ENCODE measurements at regions not wholly inside any gene's neighbourhood (a gene's known extent, or its start where the extent isn't known, plus 50 kb on each side); places are given as distances from the start of the nearest gene placed in this dataset.

DNA sequence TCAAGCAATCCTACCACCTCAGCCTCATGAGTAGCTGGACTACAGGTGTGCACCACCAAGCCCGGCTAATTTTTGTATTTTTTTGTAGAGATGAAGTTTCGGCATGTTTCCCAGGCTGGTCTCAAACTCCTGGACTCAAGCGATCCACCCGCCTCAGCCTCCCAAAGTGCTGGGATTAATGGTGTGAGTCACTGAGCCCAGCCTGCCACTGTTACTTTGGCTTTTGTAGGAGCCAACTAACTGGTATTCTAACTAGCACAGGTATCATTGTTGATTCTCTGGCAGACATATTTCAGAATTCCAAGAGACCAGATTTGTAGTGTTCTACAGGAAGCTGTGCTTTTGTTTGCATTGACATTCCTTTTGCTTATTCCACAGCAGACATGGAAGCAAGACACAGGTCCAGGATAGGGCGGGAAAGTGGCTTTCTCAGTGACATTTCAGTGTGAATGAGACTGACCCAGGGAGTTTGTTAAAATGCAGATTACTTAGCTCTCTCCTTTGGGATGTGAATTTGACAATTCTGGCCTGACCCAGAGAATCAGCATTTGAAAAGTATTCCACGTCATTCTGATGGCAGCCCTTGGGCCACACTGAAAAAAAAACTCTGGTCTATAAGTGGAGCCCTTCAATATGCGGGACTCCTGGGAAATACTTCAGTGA lies 52.2 kb upstream of the PAX6 start:
- no peak for DNase-seq (ENCODE audit: low spot score)
- Mint-ChIP-seq H3K27ac (ENCODE audit: unreplicated experiment) (no peak overlapping the region), H3K4me3 (ENCODE audit: unreplicated experiment) (no peak overlapping the region), H3K36me3 (ENCODE audit: low read depth, unreplicated experiment) (no peaks in the 10 kb centered on the region), H3K4me1 (ENCODE audit: unreplicated experiment) (peaks cover 2% of the 10 kb centered on the region), H3K9me3 (ENCODE audit: unreplicated experiment) (no peaks in the 10 kb centered on the region), H3K27me3 (ENCODE audit: unreplicated experiment) (peaks cover 3% of the 10 kb centered on the region)
- TF ChIP-seq, protein P1, sequence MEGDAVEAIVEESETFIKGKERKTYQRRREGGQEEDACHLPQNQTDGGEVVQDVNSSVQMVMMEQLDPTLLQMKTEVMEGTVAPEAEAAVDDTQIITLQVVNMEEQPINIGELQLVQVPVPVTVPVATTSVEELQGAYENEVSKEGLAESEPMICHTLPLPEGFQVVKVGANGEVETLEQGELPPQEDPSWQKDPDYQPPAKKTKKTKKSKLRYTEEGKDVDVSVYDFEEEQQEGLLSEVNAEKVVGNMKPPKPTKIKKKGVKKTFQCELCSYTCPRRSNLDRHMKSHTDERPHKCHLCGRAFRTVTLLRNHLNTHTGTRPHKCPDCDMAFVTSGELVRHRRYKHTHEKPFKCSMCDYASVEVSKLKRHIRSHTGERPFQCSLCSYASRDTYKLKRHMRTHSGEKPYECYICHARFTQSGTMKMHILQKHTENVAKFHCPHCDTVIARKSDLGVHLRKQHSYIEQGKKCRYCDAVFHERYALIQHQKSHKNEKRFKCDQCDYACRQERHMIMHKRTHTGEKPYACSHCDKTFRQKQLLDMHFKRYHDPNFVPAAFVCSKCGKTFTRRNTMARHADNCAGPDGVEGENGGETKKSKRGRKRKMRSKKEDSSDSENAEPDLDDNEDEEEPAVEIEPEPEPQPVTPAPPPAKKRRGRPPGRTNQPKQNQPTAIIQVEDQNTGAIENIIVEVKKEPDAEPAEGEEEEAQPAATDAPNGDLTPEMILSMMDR (IDR thresholded peaks at IDR 0.05; ENCODE audit: unreplicated experiment) = no peak

DNA sequence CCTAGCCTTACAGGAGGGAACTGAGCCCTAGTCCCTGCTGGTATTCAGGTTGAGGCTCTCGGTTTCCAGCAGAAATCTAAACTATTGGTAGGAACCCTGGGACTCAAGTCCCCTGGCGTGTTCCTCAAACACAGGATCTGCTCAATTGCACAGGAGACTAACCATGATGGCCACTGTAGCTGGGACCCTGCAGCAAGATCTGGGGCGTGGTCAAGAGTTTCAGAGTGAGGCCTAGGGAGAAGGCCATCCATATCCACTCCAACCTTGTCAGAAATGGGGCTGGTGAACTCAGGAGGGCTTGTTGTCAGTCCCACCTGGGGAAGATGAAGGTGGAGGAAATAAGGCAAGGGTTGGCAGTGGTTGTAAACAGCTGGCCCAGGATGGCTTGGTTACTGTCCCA lies 49.9 kb upstream of the PAX6 start:
- H3K4me1 Mint-ChIP-seq (ENCODE audit: unreplicated experiment) = peaks cover 2% of the 10 kb centered on the region
- no peaks in the 10 kb centered on the region for H3K9me3 Mint-ChIP-seq (ENCODE audit: unreplicated experiment)
- TF ChIP-seq, protein P1 (IDR thresholded peaks at IDR 0.05; ENCODE audit: unreplicated experiment) = no peak
- DNase-seq (ENCODE audit: low spot score) = no peak
- peaks cover 3% of the 10 kb centered on the region for H3K27me3 Mint-ChIP-seq (ENCODE audit: unreplicated experiment)
- no peaks in the 10 kb centered on the region for H3K36me3 Mint-ChIP-seq (ENCODE audit: low read depth, unreplicated experiment)
- H3K4me3 Mint-ChIP-seq (ENCODE audit: unreplicated experiment) = no peak overlapping the region
- no peak overlapping the region for H3K27ac Mint-ChIP-seq (ENCODE audit: unreplicated experiment)

Measured in endothelial cell (in vitro differentiated cells).